Calu3 (cell line): ENCODE measurements at regions not wholly inside any gene's neighbourhood (a gene's known extent, or its start where the extent isn't known, plus 50 kb on each side); places are given as distances from the start of the nearest gene placed in this dataset.
"Not testable (repeated sequence)": the region's sequence is repeated elsewhere in the genome, so short reads cannot be mapped to it uniquely, and the experiment has no call there.

Experiments used
- BruUV-seq: library from RNA; stranded (reverse); fragments of 400-500 nt; replicated peaks from 2 replicates; lab custom pipeline; 2021; lab: Mats Ljungman, UMichigan
- CTCF ChIA-PET: fragments of 300-600 bp; sonication (Branson Sonifier 250); formaldehyde crosslinking; loops from one replicate; lab custom pipeline; 2022; ENCODE audit warnings: antibody characterized with exemption; lab: Charles Lee
- DNase-seq: peaks from one replicate; pipeline ENCODE4 v3.0.0; 2022
- H3K27ac Mint-ChIP-seq: one replicate; pipeline ENCODE4 v1.8.0; 2022; ENCODE audit warnings: mixed read lengths; ENCODE audit not compliant: unreplicated experiment
- H3K27me3 Mint-ChIP-seq: one replicate; pipeline ENCODE4 v1.8.0; 2022; ENCODE audit warnings: mixed read lengths; ENCODE audit not compliant: unreplicated experiment
- H3K36me3 Mint-ChIP-seq: one replicate; pipeline ENCODE4 v1.8.0; 2022; ENCODE audit warnings: mild to moderate bottlenecking, moderate library complexity, mixed read lengths; ENCODE audit not compliant: insufficient read depth, unreplicated experiment
- H3K4me1 Mint-ChIP-seq: one replicate; pipeline ENCODE4 v1.8.0; 2022; ENCODE audit warnings: mild to moderate bottlenecking, low read depth, mixed read lengths; ENCODE audit not compliant: unreplicated experiment
- H3K4me3 Mint-ChIP-seq: one replicate; pipeline ENCODE4 v1.8.0; 2022; ENCODE audit warnings: mild to moderate bottlenecking, low read depth, moderate library complexity, mixed read lengths; ENCODE audit not compliant: unreplicated experiment
- H3K9me3 Mint-ChIP-seq: one replicate; pipeline ENCODE4 v1.8.0; 2022; ENCODE audit warnings: low read depth, mixed read lengths; ENCODE audit not compliant: unreplicated experiment
- intact Hi-C: fragments of 100-400 bp; cut with micrococcal nuclease; formaldehyde crosslinking; loops from one replicate; pipeline ENCODE4 v1.10.0; 2022; ENCODE audit not compliant: unreplicated experiment
- TF ChIP-seq, protein P1 (sequence below): fragments of 200-600 bp; IDR thresholded peaks from one replicate; pipeline ENCODE4 v1.8.0; 2022; ENCODE audit warnings: antibody characterized with exemption; ENCODE audit not compliant: unreplicated experiment

DNA sequence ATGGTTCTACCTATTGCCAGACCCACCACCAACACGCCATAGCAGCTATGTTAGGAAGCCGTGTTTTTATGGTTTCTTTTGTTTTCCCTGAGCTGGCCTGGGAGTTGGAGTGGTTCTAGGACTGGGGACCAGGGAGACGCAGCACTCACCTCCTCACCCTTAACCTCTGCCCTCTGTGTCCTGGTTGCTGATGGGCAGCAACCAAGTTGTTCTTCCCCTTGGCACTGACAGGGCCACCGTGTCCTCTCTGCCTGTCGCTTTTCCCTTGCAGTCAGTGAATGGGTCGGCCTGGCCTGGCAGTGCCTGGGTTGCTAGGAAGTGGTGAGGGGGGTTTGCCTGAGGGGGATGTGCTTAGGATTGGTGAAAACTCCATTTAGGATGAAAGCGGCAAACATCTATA, 197.1 kb upstream of the GATA6 start:
- H3K36me3 Mint-ChIP-seq, result no peaks in the 10 kb centered on the region
- BruUV-seq, result no TSS peak
- TF ChIP-seq, protein P1, sequence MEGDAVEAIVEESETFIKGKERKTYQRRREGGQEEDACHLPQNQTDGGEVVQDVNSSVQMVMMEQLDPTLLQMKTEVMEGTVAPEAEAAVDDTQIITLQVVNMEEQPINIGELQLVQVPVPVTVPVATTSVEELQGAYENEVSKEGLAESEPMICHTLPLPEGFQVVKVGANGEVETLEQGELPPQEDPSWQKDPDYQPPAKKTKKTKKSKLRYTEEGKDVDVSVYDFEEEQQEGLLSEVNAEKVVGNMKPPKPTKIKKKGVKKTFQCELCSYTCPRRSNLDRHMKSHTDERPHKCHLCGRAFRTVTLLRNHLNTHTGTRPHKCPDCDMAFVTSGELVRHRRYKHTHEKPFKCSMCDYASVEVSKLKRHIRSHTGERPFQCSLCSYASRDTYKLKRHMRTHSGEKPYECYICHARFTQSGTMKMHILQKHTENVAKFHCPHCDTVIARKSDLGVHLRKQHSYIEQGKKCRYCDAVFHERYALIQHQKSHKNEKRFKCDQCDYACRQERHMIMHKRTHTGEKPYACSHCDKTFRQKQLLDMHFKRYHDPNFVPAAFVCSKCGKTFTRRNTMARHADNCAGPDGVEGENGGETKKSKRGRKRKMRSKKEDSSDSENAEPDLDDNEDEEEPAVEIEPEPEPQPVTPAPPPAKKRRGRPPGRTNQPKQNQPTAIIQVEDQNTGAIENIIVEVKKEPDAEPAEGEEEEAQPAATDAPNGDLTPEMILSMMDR, result no peak

DNA sequence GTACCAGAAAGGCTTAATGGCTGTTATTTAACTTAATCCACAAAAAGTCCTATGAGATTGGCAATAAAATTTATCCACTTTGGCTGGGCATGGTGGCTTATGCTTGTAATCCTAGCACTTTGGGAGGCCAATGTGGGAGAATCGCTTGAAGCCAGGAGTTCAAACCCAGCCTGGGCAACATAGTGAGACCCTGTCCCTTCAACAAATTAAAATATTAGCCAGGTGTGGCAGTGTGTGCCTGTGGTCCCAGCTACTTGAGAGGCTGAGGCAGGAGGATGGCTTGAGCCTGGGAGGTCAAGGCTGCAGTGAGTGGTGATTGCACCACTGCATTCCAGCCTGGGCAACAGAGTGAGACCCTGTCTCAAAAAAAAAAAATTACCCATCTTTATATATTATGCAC, 193.4 kb upstream of the GATA6 start:
- H3K4me3 Mint-ChIP-seq, CTCF ChIA-PET: not testable (repeated sequence)

More for the DNA sequence above, 197.1 kb upstream of the GATA6 start:
- H3K4me1 Mint-ChIP-seq, result no peaks in the 10 kb centered on the region
- DNase-seq, result no peak
- H3K9me3 Mint-ChIP-seq, result no peaks in the 10 kb centered on the region
- H3K27ac Mint-ChIP-seq, result no peak overlapping the region
- H3K4me3 Mint-ChIP-seq, result no peak overlapping the region
- intact Hi-C loops, result no loop called here
- no peaks in the 10 kb centered on the region for H3K27me3 Mint-ChIP-seq
- CTCF ChIA-PET, result no interaction called here

DNA sequence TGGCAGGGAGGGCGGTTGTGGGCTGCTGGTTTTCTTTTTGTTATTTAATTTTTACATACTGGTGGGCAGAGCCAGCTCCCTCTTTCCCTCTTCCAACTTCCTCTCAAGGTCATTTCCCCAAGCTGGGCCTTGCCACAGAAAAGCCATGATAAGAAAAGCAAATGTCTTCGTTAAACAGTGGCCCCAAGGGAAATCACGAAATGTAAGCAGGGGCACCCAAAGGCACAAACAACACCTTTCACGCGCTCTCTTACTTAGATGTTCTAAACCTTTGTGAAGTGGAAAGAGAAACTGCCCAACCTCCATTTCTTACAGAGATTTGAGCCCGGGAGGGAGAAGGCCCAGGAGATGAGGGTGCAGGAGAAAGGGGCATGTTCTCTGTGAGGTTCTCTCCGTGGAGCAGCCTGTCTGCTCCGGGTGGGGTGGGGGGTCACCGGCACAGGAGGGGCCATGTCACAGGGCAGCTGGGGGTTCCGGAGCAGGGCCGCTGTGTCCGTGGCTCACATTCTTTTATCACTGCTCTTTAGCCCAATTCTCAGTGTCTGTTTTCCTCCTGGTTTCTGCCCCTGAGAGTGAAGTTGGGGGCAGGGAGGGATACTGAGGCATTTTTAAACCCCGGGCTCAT, 190.7 kb upstream of the GATA6 start:
- CTCF ChIA-PET, result no interaction called here
- BruUV-seq, result no TSS peak

More for the DNA sequence above, 193.4 kb upstream of the GATA6 start:
- H3K27ac Mint-ChIP-seq, BruUV-seq, H3K4me1 Mint-ChIP-seq, H3K27me3 Mint-ChIP-seq, H3K36me3 Mint-ChIP-seq, DNase-seq, H3K9me3 Mint-ChIP-seq, intact Hi-C loops: not testable (repeated sequence)

DNA sequence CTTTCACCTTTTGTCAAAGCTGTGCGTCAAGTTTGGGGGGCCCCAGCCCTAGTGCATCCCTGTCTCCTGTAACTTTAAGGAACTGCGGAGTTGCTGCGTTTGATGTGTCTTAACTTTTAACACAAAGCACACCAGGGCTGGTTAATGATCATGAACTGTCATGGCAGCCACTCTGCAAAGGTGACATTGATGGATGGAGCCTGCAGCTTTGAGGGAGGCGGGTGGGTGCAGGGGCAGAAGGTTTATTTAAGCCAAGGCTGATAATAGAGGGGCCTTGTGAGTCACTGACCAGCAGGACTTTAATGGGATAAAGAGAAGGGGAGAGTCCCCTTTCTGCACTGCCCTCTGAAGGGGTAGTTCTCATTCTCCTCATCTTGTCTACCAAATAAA, 190.2 kb upstream of the GATA6 start:
- H3K4me3 Mint-ChIP-seq, result no peak overlapping the region
- H3K9me3 Mint-ChIP-seq, result no peaks in the 10 kb centered on the region
- no peak for DNase-seq
- TF ChIP-seq, protein P1, result no peak
- intact Hi-C loops, result no loop called here
- H3K4me1 Mint-ChIP-seq, result no peaks in the 10 kb centered on the region
- H3K27ac Mint-ChIP-seq, result no peak overlapping the region
- no TSS peak for BruUV-seq
- no peaks in the 10 kb centered on the region for H3K36me3 Mint-ChIP-seq
- no peaks in the 10 kb centered on the region for H3K27me3 Mint-ChIP-seq
- CTCF ChIA-PET, result no interaction called here

More for the DNA sequence above, 190.7 kb upstream of the GATA6 start:
- intact Hi-C loops, result no loop called here
- no peak overlapping the region for H3K27ac Mint-ChIP-seq
- H3K4me1 Mint-ChIP-seq, result no peaks in the 10 kb centered on the region
- no peak overlapping the region for H3K4me3 Mint-ChIP-seq
- no peaks in the 10 kb centered on the region for H3K27me3 Mint-ChIP-seq
- no peak for DNase-seq
- TF ChIP-seq, protein P1, result no peak
- H3K9me3 Mint-ChIP-seq, result no peaks in the 10 kb centered on the region
- no peaks in the 10 kb centered on the region for H3K36me3 Mint-ChIP-seq

DNA sequence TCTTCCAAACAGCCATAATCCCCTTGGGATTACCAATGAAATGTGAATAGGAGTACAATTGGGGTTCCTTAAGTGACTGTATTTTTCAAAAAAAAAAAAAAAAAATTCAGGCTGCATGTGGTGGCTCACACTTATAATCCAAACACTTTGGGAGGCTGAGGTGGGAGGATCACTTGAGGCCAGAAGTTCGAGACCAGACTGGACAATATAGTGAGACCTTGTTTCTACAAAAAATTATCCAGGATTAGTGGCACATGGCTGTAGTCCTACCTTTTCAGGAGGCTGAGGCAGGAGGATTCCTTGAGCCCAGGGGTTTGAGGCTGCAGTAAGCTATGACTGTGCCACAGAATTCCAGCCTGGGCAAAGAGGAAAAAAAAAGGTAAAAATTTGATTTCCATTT, 189.6 kb upstream of the GATA6 start:
- no peak for DNase-seq
- intact Hi-C loops, result no loop called here
- TF ChIP-seq, protein P1, result no peak
- H3K36me3 Mint-ChIP-seq, result no peaks in the 10 kb centered on the region
- H3K4me3 Mint-ChIP-seq, result no peak overlapping the region
- no peaks in the 10 kb centered on the region for H3K27me3 Mint-ChIP-seq
- BruUV-seq, result no TSS peak
- H3K27ac Mint-ChIP-seq, result no peak overlapping the region
- CTCF ChIA-PET, result no interaction called here
- no peaks in the 10 kb centered on the region for H3K4me1 Mint-ChIP-seq
- no peaks in the 10 kb centered on the region for H3K9me3 Mint-ChIP-seq
